Inflammatory macrophage (primary cell): ENCODE measurements at regions not wholly inside any gene's neighbourhood (a gene's known extent, or its start where the extent isn't known, plus 50 kb on each side); places are given as distances from the start of the nearest gene placed in this dataset.

Source experiments
- DNase-seq, 2 donors: peaks; one replicate each; pipeline ENCODE4 v3.0.0-alpha.2; 2020 to 2022

DNA sequence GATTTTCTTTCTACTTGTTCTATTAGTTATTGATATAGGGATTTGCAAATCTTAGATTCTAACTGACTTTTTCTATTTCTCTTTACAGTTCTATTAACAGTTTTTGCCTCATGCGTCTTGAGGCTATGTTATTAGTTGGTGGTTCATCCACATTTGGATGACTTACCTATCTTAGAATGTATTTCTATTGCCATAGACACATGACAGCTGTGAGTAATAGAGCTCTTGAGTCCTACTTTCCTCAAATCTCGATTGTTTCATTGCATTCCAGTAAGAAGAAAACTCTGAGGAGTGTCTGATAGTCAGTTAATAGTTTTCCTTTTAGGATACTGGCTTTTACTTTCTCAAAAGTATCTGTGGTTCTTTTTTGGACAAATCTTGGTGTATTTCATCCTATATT, 241.4 kb upstream of the ZNF32 start:
- no peak for DNase-seq

DNA sequence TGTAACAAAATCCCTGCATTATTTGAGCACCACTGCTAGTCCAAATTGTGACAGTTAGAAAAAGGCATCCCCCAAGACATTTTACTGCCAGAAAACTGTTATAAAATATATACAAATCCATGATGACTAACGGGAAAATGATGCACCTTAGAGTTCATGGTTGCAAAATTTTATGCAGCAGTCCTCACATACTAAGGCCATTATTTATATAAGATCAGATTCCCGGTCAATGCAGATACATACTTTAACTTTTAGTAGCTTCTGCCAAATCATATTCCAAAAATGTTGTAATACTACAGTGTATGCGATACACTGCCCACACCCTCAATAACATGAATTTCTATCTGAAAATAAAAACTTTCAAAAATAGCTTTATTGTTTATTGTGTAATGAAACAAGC, 239.9 kb upstream of the ZNF32 start:
- no peak for DNase-seq

DNA sequence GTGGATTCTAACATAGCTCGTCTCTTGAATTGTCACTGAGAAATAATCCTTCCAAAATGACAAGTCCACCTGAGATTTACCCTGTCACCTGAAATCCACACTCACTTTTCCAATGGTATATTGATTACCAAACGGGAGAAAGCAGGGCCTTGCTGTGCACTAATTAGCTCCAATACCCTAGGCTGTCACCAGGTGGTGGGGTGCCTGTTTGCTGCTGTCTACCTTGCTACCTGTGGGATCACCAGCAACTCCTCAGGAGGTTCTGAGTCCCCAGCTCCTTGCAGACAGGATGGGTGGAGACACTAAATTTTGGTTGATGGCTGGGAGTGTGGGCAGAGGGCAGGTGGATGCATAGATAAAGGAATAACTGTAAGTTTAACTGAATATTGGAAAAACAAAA, 237.2 kb upstream of the ZNF32 start:
- no peak for DNase-seq

DNA sequence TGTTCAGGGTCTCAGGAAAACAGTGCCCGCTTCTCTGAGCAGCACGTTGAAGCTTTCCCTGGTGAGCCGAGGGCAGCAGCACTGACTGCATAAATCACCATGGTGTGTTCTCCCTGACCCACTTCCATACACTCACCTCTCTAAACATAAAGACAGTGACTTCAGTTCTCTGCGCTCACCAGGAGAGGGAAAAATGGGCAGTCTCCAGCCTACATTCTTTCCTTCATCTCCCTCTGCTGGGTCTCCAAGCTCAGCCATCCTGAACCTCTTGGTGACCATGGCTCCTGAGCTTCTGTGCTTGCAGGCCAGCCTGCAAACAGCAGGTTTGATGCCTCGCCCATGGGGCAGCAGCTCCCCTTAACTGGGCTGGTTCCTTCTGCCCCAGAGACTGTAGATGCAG, 236.6 kb upstream of the ZNF32 start:
- DNase-seq = no peak

DNA sequence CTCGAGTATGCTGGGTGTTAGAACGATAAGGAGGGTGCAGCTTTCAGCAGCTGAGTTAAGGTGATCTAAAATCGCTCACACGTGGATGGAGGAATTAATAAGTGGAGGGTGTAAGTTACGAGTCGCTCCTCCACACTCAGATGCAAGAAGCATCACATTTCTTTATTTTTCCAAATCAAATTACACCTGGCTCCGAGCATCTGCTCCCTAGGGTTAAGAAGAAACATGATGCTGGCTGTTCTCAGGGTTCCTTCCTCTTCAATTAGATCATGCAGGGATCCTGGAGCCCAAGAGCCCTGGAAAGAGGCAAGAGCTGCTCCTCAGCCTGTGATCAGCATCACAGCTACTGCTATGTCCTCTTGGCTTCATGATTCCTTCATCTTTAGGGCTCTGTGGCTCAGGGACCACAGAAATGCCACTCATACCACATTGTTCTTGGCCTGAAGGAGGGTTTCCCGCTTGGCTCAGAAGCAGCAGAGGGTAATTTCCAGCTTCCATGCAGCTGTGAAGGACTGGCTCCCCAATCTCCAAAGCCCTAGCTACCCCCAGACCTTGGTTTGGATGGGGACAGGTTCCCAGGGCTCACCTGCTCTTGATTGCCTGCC, 235.9 kb upstream of the ZNF32 start:
- no peak for DNase-seq

DNA sequence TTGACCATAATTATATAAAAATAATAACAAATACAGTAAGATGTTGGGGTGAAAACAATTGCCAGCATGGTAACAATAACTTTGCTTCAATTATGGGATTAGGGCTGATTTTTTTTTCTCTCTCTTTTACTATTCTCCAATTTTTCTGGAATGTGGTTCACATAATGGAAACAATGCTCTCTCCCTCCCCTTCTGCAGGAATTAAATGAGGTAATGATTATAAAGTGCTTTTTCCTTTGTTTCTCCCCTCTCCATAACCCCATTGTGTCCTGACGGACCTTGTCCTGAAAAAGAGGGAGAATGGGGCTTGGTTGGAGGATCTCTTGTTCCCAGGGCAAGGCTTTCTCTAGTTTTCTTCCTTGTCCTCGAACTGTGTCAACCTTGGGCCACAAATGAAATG, 234.0 kb upstream of the ZNF32 start:
- no peak for DNase-seq

DNA sequence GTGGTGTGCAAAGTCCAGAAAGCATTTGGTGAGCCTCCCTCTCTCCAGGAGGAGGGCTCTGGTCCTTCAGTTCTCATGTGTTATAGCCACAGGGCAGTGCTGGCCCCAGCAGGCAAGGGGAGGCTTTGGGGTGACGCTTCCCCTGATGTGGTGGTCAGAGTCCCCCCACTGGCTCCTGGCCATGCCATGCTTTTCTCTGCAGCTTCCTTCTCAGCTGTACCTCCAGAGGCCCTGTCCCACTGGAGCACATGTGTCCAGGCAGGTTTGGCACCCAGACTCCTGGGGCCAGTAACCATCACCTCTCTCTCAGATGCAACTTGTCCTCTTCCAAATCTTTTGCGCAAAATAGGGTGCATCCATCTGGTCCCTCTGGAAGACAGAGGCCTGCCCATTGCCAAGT, 233.0 kb upstream of the ZNF32 start:
- no peak for DNase-seq

DNA sequence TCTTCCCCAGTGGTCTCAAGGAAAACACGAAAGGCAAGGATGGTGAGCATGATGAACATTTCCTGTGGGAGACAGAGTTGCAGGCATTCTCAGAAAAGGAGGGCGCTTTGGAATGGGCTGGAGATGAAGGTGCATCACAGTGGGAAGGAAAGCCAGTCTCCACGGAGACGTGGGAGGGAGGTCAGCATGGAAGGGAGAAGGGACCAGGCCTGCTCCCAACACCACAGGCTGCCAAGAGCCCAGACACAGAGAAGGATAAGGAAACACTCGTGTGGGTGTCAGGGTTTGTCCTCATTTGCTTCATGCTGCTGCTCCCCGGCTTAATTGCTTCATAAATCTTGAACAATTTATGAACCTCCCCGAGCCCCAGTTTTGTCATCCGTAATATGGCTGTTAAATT, 231.5 kb upstream of the ZNF32 start:
- no peak for DNase-seq

DNA sequence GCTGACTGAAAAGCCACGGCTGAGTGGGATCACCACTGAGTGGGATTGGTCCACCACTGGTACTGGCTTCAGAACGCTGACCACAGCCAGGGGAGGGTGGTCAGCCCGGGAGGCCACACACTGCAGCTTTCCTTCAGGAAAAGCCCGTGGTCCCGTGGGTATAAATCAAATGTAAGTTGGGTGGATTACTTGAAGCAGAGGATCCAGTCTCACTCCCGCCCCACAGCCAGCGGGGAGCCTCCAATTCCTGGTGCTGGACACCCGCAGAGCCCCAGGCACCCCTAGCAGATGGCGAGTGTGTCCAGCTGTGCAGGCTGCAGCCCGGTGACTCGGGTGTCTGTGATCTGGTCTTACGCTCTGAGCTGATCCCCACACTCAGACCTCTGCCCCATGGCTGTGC, 231.1 kb upstream of the ZNF32 start:
- no peak for DNase-seq

DNA sequence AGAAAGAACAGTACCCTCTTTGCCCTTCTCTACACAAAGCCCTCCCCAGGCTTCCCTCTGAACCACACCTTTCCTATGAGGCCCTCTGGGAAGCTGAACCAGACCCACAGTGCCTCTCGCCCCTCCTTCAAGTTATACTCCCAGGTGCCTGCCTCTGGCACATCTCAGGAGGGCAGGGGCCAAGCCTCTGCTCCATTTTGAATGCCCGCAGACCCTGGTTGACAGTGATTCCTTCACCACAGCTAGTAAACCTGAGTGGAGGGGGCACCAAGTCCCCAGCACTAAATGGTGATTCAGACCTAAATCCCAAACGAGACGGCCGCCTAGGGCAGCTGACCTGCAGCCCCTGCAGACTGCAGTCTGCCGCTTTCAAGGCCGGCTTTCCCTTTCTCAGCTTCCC, 230.5 kb upstream of the ZNF32 start:
- DNase-seq = no peak

DNA sequence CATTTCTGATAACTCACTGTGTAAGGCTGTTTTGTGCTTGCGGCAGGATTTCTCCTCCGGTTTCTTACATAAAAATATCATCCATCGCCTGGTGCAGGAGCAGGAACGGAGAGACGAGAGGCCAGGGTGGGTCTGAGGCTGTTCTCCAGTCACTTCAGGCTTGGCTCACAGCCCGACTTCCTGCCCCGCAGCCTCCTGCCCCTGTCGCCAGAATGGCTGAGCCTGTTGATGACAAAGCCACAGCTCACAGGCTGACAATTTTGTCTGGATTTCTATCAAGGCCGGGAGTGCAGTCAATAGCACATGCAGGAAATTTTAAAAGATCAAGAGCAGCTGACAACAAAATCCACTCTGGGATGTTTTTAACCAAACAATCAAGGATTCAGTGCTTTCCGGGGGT, 229.7 kb upstream of the ZNF32 start:
- no peak for DNase-seq

DNA sequence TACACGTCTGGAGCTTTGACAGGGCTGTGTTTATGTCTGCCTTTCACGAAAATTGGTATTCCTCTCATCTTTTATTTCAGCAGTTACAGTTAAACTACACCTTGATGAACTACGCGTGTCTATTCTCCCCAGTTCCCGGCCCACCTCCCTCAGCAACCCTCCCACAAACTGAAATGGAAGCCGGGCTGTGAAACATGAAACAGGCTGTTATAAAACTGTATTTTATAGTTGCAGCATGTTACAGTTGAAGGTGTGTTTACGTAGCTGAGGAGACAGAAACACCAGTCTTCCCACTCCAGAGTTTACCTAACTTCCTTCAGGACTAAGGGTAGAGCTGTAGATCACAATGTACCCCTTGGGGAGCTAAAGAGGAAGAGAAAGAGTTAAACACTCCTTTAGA, 228.3 kb upstream of the ZNF32 start:
- no peak for DNase-seq

DNA sequence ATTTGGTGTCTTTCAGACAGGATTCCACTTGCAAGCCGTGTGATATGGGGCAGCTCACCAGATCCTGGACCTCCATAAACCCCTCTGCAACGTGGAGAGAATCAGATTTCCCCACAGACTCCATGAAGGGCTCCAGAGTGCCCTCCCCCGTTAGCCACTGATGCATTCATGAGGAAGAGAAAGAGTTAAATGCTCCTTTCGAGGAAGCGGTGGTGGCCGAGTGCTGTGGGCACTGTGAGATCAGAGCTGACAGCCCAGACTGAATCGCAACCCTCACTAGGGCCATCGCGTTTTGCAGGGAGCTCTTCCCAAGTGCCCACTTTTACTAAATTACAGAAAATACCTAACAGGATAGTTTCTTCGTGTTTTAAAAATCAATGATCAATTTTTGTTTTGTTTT, 226.3 kb upstream of the ZNF32 start:
- DNase-seq = no peak

DNA sequence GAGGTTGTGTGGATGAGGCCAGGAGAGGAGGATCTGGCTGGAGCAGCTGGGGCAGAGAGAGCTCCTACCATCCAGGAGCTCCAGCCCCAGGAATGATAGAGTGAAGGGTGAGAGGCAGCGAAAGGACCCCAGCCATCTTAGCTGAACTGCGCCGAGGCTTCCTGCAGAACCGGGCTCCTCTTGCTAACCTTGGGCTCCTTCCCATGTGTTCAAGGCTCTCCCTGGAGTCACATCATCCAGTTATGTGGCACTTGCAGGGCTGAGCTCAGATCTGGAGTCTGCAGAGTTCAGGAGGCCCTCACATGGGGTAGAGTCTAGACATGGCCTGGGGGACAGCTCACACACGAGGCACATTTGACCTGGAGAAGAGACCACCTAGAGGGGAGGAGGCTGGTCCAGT, 225.0 kb upstream of the ZNF32 start:
- DNase-seq = no peak

DNA sequence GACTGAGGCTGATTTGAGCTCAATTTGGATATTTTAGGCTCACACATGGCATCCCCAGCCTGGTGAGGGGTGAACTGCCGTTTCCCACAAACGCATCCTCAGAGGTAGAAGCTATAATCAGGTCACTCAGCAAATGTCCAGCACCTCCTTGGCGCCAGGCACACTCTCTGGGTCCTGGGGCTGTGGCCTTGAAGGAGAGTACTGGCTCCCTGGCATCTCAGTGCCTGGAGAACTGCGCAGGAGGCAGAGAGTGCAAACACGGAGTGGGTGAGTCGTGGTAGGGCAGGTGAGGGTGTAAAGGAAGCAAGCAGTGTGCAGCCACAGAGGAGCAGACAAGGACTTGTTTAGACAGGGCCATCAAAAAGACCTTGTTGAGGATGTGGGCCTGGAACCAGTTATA, 224.0 kb upstream of the ZNF32 start:
- no peak for DNase-seq

DNA sequence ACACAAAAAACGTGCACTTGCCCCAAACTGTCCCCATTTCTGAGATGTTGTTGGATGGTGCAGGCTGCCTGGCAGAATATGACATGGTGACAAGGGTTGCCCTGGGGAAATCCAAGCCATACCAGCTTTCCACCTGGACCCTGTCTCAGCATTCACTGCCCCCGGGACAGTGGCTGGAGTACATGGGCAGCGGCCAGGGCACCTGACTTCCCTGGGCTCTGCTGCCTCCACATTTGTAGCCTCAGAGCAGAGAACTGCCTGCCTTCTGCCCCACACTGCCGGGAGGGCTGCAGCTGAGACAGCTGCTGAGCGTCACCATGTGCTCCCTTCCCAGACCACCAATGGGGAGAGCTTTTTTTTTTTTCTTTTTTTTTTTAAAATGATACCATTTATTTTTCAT, 222.9 kb upstream of the ZNF32 start:
- no peak for DNase-seq

DNA sequence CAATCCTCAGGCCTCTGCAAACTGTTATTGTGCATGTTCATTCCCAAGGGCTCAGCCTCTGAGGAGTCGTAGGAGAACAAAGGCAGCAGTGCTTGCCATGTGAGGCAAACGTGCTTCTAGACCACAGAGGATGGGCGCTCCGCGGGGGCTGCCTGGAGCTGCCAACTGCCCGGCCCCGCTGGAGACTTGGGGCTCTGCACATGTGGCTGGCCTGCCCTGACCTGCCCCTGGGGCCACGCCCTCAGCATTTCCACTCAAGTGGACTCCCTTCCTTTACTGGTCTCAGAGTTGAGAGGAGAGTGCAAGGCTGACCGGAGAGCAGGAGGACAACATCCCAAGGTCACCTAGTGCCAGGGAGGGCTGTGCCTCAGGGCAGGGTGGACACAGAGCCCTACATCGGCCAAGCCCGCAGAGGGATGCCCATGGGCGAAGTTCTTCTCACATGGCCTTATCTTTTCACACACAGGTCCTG, 222.3 kb upstream of the ZNF32 start:
- DNase-seq = no peak

DNA sequence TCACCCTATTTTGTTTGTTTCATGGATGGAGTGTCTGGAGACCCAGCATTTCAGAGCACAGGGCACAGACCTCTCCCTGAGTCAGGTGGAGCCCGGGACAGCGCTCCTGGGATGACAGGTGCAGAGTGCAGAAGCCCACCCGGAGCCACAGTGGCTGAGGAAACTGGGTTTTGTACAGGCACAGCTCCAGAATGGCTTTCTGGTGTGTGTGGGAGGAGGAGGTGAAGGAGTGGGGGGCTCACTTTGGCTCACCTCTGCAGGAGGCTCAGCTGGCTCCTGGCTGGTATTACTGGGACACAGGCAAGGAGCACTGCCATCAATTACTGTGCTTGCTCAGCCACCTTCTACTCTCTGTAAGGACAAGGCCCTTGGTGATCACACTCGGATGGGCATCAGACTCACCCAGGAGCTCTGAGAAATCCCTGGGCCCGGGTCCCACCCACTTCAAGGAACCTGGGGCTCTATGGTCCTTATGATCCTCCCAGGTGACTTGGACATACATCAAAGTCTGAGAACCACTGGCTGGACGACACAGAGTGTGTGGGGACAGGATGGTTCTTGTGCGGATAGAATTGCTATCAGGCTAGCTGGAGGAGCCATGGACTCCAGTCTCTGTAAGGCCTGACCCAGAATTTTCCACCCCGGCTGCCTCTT, 221.1 kb upstream of the ZNF32 start:
- no peak for DNase-seq

DNA sequence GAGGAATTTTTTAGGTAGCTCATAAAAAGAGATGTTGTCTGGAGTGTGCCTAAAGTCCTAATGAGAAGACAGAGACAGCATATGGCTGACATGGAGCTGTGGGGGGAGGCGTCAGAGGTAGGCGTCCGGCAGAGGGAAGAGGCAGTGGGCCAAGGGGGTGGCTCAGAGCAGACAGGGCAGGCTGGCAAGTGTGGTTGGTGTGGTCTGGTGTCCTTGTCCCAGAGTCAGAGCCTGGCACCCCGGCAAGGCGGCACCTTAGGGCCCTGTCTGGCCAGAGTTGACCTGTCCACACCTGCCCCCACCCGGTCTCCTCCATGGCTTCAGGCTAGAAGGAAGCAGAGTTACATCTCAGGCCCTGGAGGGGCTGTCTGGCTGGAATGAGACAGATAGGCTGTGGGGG, 220.3 kb upstream of the ZNF32 start:
- no peak for DNase-seq

DNA sequence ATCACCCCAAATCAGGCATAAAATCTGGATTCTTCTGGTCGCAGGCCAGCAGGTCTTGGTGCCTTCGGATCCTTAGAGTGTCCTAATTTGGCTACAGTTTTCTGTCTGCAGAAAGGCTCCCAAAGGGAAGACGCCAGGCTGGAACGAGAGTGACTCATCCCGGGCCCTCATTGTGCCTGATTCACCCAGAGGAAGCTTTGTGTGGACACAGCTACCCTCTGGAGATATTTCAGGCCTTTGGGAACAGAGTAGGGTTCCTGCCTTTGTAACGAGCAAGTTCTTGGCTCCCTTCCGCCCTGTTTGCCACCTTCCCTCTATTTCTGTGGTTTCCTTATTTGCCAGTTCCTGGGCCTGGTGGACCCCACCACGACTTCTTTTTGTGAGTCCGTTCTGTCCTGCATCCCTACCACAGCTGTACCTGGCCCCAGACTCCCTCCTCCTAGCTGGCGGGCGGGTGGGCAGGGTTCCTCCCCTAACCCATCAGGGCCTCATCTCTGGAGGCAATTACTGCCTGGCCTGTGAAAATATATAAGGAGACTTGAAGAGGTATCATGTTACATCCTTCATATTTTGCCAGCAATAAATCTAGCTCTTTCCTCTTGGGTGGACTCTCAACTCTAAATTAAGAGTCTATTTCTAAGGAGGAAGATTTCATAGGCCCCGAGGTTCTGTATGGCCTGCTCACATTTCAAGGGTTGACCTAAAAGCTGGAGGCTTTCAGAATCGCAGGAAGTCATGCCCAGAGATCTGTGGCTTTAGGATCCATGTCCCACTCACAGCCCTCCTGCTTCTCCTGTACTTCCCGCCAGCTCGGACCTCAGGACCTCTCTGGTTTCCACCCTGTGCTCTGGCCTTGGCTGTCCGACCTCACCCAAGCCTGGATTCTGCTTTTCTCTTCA, 219.2 kb upstream of the ZNF32 start:
- DNase-seq = no peak

DNA sequence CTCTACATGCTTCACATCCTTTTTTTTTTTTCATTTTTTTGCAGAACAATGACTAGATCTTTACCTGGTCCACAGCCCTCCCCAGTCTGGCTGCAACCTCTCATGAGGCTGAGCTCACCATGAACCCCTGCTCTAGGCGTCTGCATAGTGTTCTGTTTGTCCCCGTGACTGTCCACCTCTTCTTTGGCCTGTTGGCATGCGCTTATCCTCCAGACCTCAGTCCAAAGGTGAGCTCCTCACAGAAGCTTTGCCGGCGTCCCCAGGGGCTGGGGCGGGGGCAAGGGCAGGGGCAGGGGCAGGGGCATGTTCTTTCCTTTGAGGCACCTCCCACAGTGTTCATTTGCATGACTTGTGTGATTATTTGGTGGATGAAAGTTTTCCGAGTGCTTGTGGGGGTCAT, 218.4 kb upstream of the ZNF32 start:
- no peak for DNase-seq

DNA sequence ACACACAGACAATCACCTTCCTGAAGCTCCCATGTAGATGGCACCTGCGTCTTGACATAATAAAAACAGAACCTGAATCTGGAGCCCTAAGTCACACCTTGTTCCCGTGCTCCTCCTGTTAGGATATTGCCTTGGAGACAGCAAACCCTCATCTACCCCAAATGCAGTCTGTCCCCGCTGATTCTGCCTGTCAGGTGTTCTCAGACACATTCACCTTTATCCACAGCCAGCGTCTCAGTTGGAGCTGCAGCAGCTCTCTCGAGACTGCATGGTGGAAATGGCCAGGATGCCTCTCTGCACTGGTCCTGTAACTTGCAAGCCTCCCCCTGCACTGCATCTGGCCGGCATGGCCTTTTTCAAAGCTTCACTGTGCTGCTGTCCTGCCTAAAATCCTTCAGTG, 218.0 kb upstream of the ZNF32 start:
- no peak for DNase-seq

DNA sequence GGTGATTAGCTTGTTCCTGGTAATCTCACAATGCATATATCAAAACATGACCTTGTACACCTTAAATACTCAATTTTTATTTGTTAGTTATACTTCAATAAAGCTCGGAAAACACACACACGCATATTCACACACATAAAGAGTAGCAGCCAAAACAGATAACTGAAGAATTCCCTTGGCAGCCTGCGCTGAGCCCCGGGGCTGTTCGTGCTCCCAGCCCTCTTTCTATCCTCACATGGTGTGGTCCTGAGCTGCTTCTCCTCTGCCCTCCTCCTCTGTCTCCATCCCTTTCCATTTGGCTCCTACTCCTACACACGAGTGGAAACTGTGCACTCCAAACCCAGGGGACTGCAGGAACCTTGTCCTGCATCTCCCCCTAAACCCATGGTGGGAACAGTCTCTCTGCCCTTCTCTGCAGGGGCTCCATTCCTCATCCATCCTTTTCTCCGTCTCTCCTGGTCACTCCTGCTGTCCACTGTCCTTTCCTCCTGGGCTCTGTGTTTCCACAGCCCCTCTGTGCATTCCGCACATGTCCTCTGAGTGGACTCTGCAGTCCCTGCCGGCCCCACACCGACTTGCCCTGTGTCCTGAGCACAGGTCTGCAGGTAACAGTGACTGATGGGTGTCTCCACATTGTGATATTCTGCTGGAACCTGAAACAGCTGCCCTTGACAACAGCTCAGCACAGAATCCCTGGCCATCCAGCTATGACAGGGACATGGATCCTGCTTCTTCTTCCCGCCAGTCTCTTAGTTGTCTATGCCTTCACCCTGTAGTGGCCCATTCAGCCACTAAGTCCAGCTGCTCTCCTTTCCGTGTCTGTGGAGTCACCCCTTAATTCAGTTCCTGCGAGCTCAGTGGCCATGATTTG, 216.8 kb upstream of the ZNF32 start:
- no peak for DNase-seq
